WTC11 (cell line): ENCODE measurements at regions not wholly inside any gene's neighbourhood (a gene's known extent, or its start where the extent isn't known, plus 50 kb on each side); places are given as distances from the start of the nearest gene placed in this dataset.

Experiments used
- ATAC-seq: fragments of 200-7000 bp; cut with Tn5 transposase; 2 replicates; pipeline ENCODE4 v1.10.0; 2021; ENCODE audit warnings: mild to moderate bottlenecking, moderate library complexity
- CTCF ChIA-PET: fragments of 300-600 bp; sonication (Branson Sonifier 250); formaldehyde crosslinking; loops from one replicate; lab custom pipeline; 2021; ENCODE audit warnings: antibody characterized with exemption; lab: Charles Lee
- POLR2A ChIA-PET: fragments of 350-600 bp; sonication (Branson Sonifier 250); formaldehyde crosslinking; loops from one replicate; lab custom pipeline; 2021; ENCODE audit warnings: antibody characterized with exemption; lab: Charles Lee
- DNase-seq: peaks from one replicate; pipeline ENCODE4 v3.0.0; 2021; ENCODE audit warnings: low spot score
- H3K27ac Mint-ChIP-seq: 2 replicates; pipeline ENCODE4 v1.8.0; 2021; ENCODE audit warnings: mixed read lengths
- H3K27me3 Mint-ChIP-seq: 2 replicates; pipeline ENCODE4 v1.8.0; 2021; ENCODE audit warnings: low read depth, mild to moderate bottlenecking, moderate library complexity, mixed read lengths
- H3K36me3 Mint-ChIP-seq: 2 replicates; pipeline ENCODE4 v1.8.0; 2021; ENCODE audit warnings: mixed read lengths
- H3K4me1 Mint-ChIP-seq: 2 replicates; pipeline ENCODE4 v1.8.0; 2022; ENCODE audit warnings: mixed read lengths
- H3K4me3 Mint-ChIP-seq: 2 replicates; pipeline ENCODE4 v1.8.0; 2021; ENCODE audit warnings: mild to moderate bottlenecking, moderate library complexity, mixed read lengths
- H3K9me3 Mint-ChIP-seq: 2 replicates; pipeline ENCODE4 v1.8.0; 2021; ENCODE audit warnings: mixed read lengths
- ATF6 ChIP-seq: sonication (generic); formaldehyde crosslinking; IDR thresholded peaks from 2 replicates; pipeline ENCODE4 v1.8.1; 2023; ENCODE audit warnings: mild to moderate bottlenecking, missing genetic modification reagents
- CBFB ChIP-seq: sonication (generic); formaldehyde crosslinking; IDR thresholded peaks from 2 replicates; pipeline ENCODE4 v1.8.1; 2022; ENCODE audit warnings: mild to moderate bottlenecking, low read depth, missing genetic modification reagents
- ERG ChIP-seq: fragments of 250-450 bp; sonication (Bioruptor Pico); IDR thresholded peaks from 2 replicates; pipeline ENCODE4 v1.8.0; 2021; ENCODE audit warnings: mild to moderate bottlenecking
- FOXK1 ChIP-seq: sonication (generic); formaldehyde crosslinking; IDR thresholded peaks from 2 replicates; pipeline ENCODE4 v1.8.0; 2022; ENCODE audit warnings: mild to moderate bottlenecking, moderate library complexity, missing genetic modification reagents
- FOXP1 ChIP-seq: sonication (generic); formaldehyde crosslinking; IDR thresholded peaks from 2 replicates; pipeline ENCODE4 v1.8.0; 2022; ENCODE audit warnings: missing genetic modification reagents, mild to moderate bottlenecking, moderate library complexity, borderline replicate concordance
- FOXP4 ChIP-seq: sonication (generic); formaldehyde crosslinking; IDR thresholded peaks from 2 replicates; pipeline ENCODE4 v1.8.0; 2022; ENCODE audit warnings: mild to moderate bottlenecking, missing genetic modification reagents
- GABPB1 ChIP-seq: sonication (generic); formaldehyde crosslinking; IDR thresholded peaks from 2 replicates; pipeline ENCODE4 v1.8.1; 2023; ENCODE audit warnings: mild to moderate bottlenecking, missing genetic modification reagents
- GTF2I ChIP-seq: fragments of 250-450 bp; sonication (Bioruptor Pico); conservative IDR thresholded peaks from 2 replicates; pipeline ENCODE4 v1.4.0; 2021; ENCODE audit warnings: mild to moderate bottlenecking
- HMGXB4 ChIP-seq: sonication (generic); formaldehyde crosslinking; IDR thresholded peaks from 2 replicates; pipeline ENCODE4 v1.8.1; 2023; ENCODE audit warnings: mild to moderate bottlenecking, moderate library complexity, missing genetic modification reagents
- IRF1 ChIP-seq: sonication (generic); formaldehyde crosslinking; IDR thresholded peaks from 2 replicates; pipeline ENCODE4 v1.8.0; 2023; ENCODE audit warnings: missing genetic modification reagents
- JUN ChIP-seq: sonication (generic); formaldehyde crosslinking; IDR thresholded peaks from 2 replicates; pipeline ENCODE4 v1.8.0; 2023; ENCODE audit warnings: mild to moderate bottlenecking, missing genetic modification reagents
- KAT7 ChIP-seq: sonication (generic); formaldehyde crosslinking; IDR thresholded peaks from 2 replicates; pipeline ENCODE4 v1.8.1; 2023; ENCODE audit warnings: missing genetic modification reagents, mild to moderate bottlenecking, borderline replicate concordance
- MAX ChIP-seq: sonication (generic); formaldehyde crosslinking; IDR thresholded peaks from 2 replicates; pipeline ENCODE4 v1.8.0; 2022; ENCODE audit warnings: mild to moderate bottlenecking, missing genetic modification reagents
- MXD4 ChIP-seq: fragments of 250-450 bp; sonication (Bioruptor Pico); IDR thresholded peaks from 2 replicates; pipeline ENCODE4 v1.8.0; 2021; ENCODE audit warnings: mild to moderate bottlenecking, moderate library complexity, borderline replicate concordance
- NFATC4 ChIP-seq: fragments of 250-450 bp; sonication (Bioruptor Pico); IDR thresholded peaks from 2 replicates; pipeline ENCODE4 v1.9.0; 2021; ENCODE audit warnings: mild to moderate bottlenecking
- SOX15 ChIP-seq: fragments of 250-450 bp; sonication (Bioruptor Pico); IDR thresholded peaks from 2 replicates; pipeline ENCODE4 v1.9.0; 2021; ENCODE audit warnings: mild to moderate bottlenecking
- TEAD1 ChIP-seq: sonication (generic); formaldehyde crosslinking; IDR thresholded peaks from 2 replicates; pipeline ENCODE4 v1.8.0; 2022; ENCODE audit warnings: mild to moderate bottlenecking, missing genetic modification reagents
- TEAD4 ChIP-seq: sonication (generic); formaldehyde crosslinking; IDR thresholded peaks from 2 replicates; pipeline ENCODE4 v1.8.0; 2022; ENCODE audit warnings: mild to moderate bottlenecking, missing genetic modification reagents
- ZMAT4 ChIP-seq: fragments of 250-450 bp; sonication (Bioruptor Pico); IDR thresholded peaks from 2 replicates; pipeline ENCODE4 v1.9.0; 2021; ENCODE audit warnings: mild to moderate bottlenecking
- ZNF263 ChIP-seq: sonication (generic); formaldehyde crosslinking; IDR thresholded peaks from 2 replicates; pipeline ENCODE4 v1.8.1; 2022; ENCODE audit warnings: low read depth, mild to moderate bottlenecking, moderate library complexity, missing genetic modification reagents
- ZNF416 ChIP-seq: fragments of 250-450 bp; sonication (Bioruptor Pico); IDR thresholded peaks from 2 replicates; pipeline ENCODE4 v1.9.0; 2021; ENCODE audit warnings: mild to moderate bottlenecking, inconsistent platforms
- ZSCAN18 ChIP-seq: fragments of 250-450 bp; sonication (Bioruptor Pico); IDR thresholded peaks from 2 replicates; pipeline ENCODE4 v2.1.2; 2022; ENCODE audit warnings: mild to moderate bottlenecking, moderate library complexity

- no peaks in the 10 kb centered on the region for H3K36me3 Mint-ChIP-seq
- ATAC-seq, result no peak
- DNase-seq, result no peak
- no peak overlapping the region for H3K4me3 Mint-ChIP-seq
- H3K9me3 Mint-ChIP-seq, result no peaks in the 10 kb centered on the region
- H3K27ac Mint-ChIP-seq, result no peak overlapping the region
- H3K4me1 Mint-ChIP-seq, result peaks cover 3% of the 10 kb centered on the region; the same call in 1 of the 2 replicates
- ChIA-PET POLR2A (no interaction called here), CTCF (no interaction called here)
- no peaks in the 10 kb centered on the region for H3K27me3 Mint-ChIP-seq
- TF ChIP-seq KAT7 (CRISPR knock-in tag) (no peak), ZSCAN18 (CRISPR knock-in tag) (no peak), JUN (CRISPR knock-in tag) (no peak), TEAD1 (CRISPR knock-in tag) (no peak), NFATC4 (CRISPR knock-in tag) (no peak), HMGXB4 (CRISPR knock-in tag) (no peak), FOXK1 (no peak), TEAD4 (CRISPR knock-in tag) (no peak), ERG (CRISPR knock-in tag) (no peak), ZMAT4 (CRISPR knock-in tag) (no peak)
These were observed 737.5 kb upstream of the NDST4 start for GRCh38 chr4:115850799-115851509.

- ATAC-seq (no peak), DNase-seq (no peak)
- Mint-ChIP-seq H3K9me3 (peaks cover 5% of the 10 kb centered on the region), H3K4me3 (no peak overlapping the region), H3K4me1 (peaks cover 4% of the 10 kb centered on the region), H3K27me3 (no peaks in the 10 kb centered on the region), H3K27ac (no peak overlapping the region), H3K36me3 (peaks cover 8% of the 10 kb centered on the region)
- ChIA-PET POLR2A (no interaction called here), CTCF (no interaction called here)
- no peak for TF ChIP-seq MAX (CRISPR knock-in tag)
- no peak for TF ChIP-seq GTF2I (CRISPR knock-in tag)
- TF ChIP-seq FOXP4 (CRISPR knock-in tag), result no peak
- TF ChIP-seq ZNF263, result no peak
- TF ChIP-seq ATF6 (CRISPR knock-in tag), result no peak
- no peak for TF ChIP-seq FOXP1 (CRISPR knock-in tag)
- no peak for TF ChIP-seq SOX15 (CRISPR knock-in tag)
- TF ChIP-seq ZNF416 (CRISPR knock-in tag), result no peak
- no peak for TF ChIP-seq ZMAT4 (CRISPR knock-in tag)
- no peak for TF ChIP-seq GABPB1
- no peak for TF ChIP-seq CBFB
- TF ChIP-seq MXD4 (CRISPR knock-in tag), result no peak
- no peak for TF ChIP-seq IRF1 (CRISPR knock-in tag)
These were observed 730.8 kb upstream of the NDST4 start for GRCh38 chr4:115844180-115844579.
